Uterus (tissue), 2 donors: ENCODE measurements at regions not wholly inside any gene's neighbourhood (a gene's known extent, or its start where the extent isn't known, plus 50 kb on each side); places are given as distances from the start of the nearest gene placed in this dataset.

Experiments
- CTCF ChIP-seq, 4 experiments: fragments of 200-600 bp in 2 of 4; fragments of 450-650 bp in 2 of 4; sonication (generic) in 2 of 4; IDR thresholded peaks; one replicate each; pipeline ENCODE4 v1.5.1; 2016 to 2019; ENCODE audit warnings: antibody characterized with exemption in 4 of 4, mild to moderate bottlenecking in 2 of 4, moderate library complexity in 1 of 4
- POLR2A ChIP-seq, 2 donors: fragments of 450-650 bp; IDR thresholded peaks; one replicate each; pipeline ENCODE4 v1.6.1; 2016; ENCODE audit warnings: antibody characterized with exemption in 2 of 2, mild to moderate bottlenecking in 1 of 2, moderate library complexity in 1 of 2

GRCh38 chr13:84553227-84553626 is 671.0 kb upstream of the SLITRK1 start:
- TF ChIP-seq POLR2A (IDR thresholded peaks at IDR 0.05) (no peak), CTCF (IDR thresholded peaks at IDR 0.05) (no peak)
